Naive thymus-derived CD4-positive, alpha-beta T cell (primary cell): ENCODE measurements at regions not wholly inside any gene's neighbourhood (a gene's known extent, or its start where the extent isn't known, plus 50 kb on each side); places are given as distances from the start of the nearest gene placed in this dataset.

Source experiments
- ATAC-seq: fragments of 150-1000 bp; cut with Tn5 transposase; 2 replicates; pipeline ENCODE4 v1.10.0; 2021; ENCODE audit warnings: mild to moderate bottlenecking, moderate library complexity
- CTCF ChIA-PET: fragments of 350-600 bp; sonication (Branson Sonifier 250); formaldehyde crosslinking; loops from one replicate; lab custom pipeline; 2021; ENCODE audit warnings: antibody characterized with exemption; lab: Charles Lee
- POLR2A ChIA-PET: fragments of 350-600 bp; sonication (Branson Sonifier 250); formaldehyde crosslinking; loops from one replicate; lab custom pipeline; 2021; ENCODE audit warnings: antibody characterized with exemption, inconsistent platforms; lab: Charles Lee
- DNase-seq, 9 donors: peaks; one replicate each; pipeline versions ENCODE4 v3.0.0 to v3.0.0-alpha.2; 2020 to 2022; ENCODE audit warnings: mixed read lengths in 1 of 9
- H3K27ac ChIP-seq: one replicate; pipeline ENCODE4 v1.7.0; 2013; ENCODE audit warnings: mild to moderate bottlenecking, low read depth, low read length, moderate library complexity
- H3K27me3 ChIP-seq, 2 donors: one replicate each; pipeline ENCODE4 v1.7.0; 2013; ENCODE audit warnings: low read length in 2 of 2, mild to moderate bottlenecking in 2 of 2, moderate library complexity in 2 of 2; ENCODE audit not compliant: control insufficient read depth in 2 of 2, insufficient read depth in 2 of 2
- H3K36me3 ChIP-seq, 3 experiments: 1 replicate in 2 of 3; 2 replicates in 1 of 3; pipeline ENCODE4 v1.7.0; 2013; ENCODE audit warnings: low read length in 3 of 3, mild to moderate bottlenecking in 3 of 3, moderate library complexity in 1 of 3; ENCODE audit not compliant: insufficient read depth in 3 of 3, control insufficient read depth in 2 of 3
- H3K4me1 ChIP-seq, 2 donors: one replicate each; pipeline ENCODE4 v1.7.0; 2013; ENCODE audit warnings: low read length in 2 of 2, mild to moderate bottlenecking in 2 of 2, moderate library complexity in 1 of 2; ENCODE audit not compliant: control insufficient read depth in 2 of 2, insufficient read depth in 2 of 2
- H3K4me3 ChIP-seq: 2 replicates; pipeline ENCODE4 v1.7.0; 2013; ENCODE audit warnings: mild to moderate bottlenecking, low read length
- H3K9me3 ChIP-seq, 3 experiments: 1 replicate in 2 of 3; 2 replicates in 1 of 3; pipeline ENCODE4 v1.7.0; 2013; ENCODE audit warnings: low read length in 3 of 3; ENCODE audit not compliant: control insufficient read depth in 2 of 3
- H3K27ac Mint-ChIP-seq, 9 donors: one replicate each; pipeline ENCODE4 v1.8.0; 2020 to 2022; ENCODE audit warnings: mixed read lengths in 9 of 9, mild to moderate bottlenecking in 8 of 9, moderate library complexity in 5 of 9, inconsistent platforms in 2 of 9
- H3K27me3 Mint-ChIP-seq, 5 donors: one replicate each; pipeline ENCODE4 v1.8.0; 2021 to 2022; ENCODE audit warnings: mixed read lengths in 5 of 5, mild to moderate bottlenecking in 1 of 5
- H3K36me3 Mint-ChIP-seq, 5 donors: one replicate each; pipeline ENCODE4 v1.8.0; 2020 to 2022; ENCODE audit warnings: mixed read lengths in 5 of 5, mild to moderate bottlenecking in 3 of 5, inconsistent platforms in 1 of 5
- H3K4me1 Mint-ChIP-seq, 7 donors: one replicate each; pipeline ENCODE4 v1.8.0; 2020 to 2022; ENCODE audit warnings: mixed read lengths in 7 of 7, mild to moderate bottlenecking in 3 of 7, inconsistent platforms in 1 of 7
- H3K4me3 Mint-ChIP-seq, 10 donors: one replicate each; pipeline ENCODE4 v1.8.0; 2020 to 2022; ENCODE audit warnings: mild to moderate bottlenecking in 10 of 10, mixed read lengths in 10 of 10, moderate library complexity in 6 of 10, inconsistent platforms in 2 of 10
- H3K9me3 Mint-ChIP-seq, 11 donors: one replicate each; pipeline ENCODE4 v1.8.0; 2020 to 2022; ENCODE audit warnings: mixed read lengths in 11 of 11, mild to moderate bottlenecking in 4 of 11, inconsistent platforms in 1 of 11, moderate library complexity in 1 of 11
- intact Hi-C, 2 donors: fragments of 100-400 bp; cut with micrococcal nuclease; formaldehyde crosslinking; loops; one replicate each; pipeline ENCODE4 v1.15.1; 2023

- POLR2A ChIA-PET, result interaction anchor here (0.5 kb wide), 1 partner anchor 133 kb away, joined by 3 read pairs; no protein-coding TSS in a partner anchor
- intact Hi-C loops, result no loop called here
- CTCF ChIA-PET, result no interaction called here
- ATAC-seq, result no peak
- Histone ChIP-seq H3K4me3 (no peak overlapping the region), H3K27ac (no peak overlapping the region), H3K4me1 (no peaks in the 10 kb centered on the region), H3K9me3 (no peaks in the 10 kb centered on the region), H3K27me3 (no peaks in the 10 kb centered on the region), H3K36me3 (no peaks in the 10 kb centered on the region)
- no peaks in the 10 kb centered on the region for H3K4me1 Mint-ChIP-seq
- peaks cover 0 to 2% (median 0%) of the 10 kb centered on the region in 11 donors for H3K9me3 Mint-ChIP-seq
- no peak overlapping the region for H3K4me3 Mint-ChIP-seq
- H3K36me3 Mint-ChIP-seq, result no peaks in the 10 kb centered on the region
- no peak overlapping the region for H3K27ac Mint-ChIP-seq
- DNase-seq, result no peak
- H3K27me3 Mint-ChIP-seq, result peaks cover 0 to 24% (median 7%) of the 10 kb centered on the region in 5 donors
Measured at GRCh38 chr9:88766778-88767503, 224.3 kb upstream of the S1PR3 start.

GRCh38 chr9:88767504-88767790, 223.8 kb upstream of the S1PR3 start:
- Mint-ChIP-seq H3K9me3 (peaks cover 0 to 2% (median 0%) of the 10 kb centered on the region in 11 donors), H3K4me3 (no peak overlapping the region), H3K4me1 (no peaks in the 10 kb centered on the region), H3K36me3 (no peaks in the 10 kb centered on the region), H3K27ac (no peak overlapping the region), H3K27me3 (peaks cover 0 to 25% (median 5%) of the 10 kb centered on the region in 5 donors)
- DNase-seq (no peak), ATAC-seq (no peak)
- Histone ChIP-seq H3K27ac (no peak overlapping the region), H3K36me3 (no peaks in the 10 kb centered on the region), H3K4me3 (no peak overlapping the region), H3K27me3 (no peaks in the 10 kb centered on the region), H3K4me1 (no peaks in the 10 kb centered on the region), H3K9me3 (no peaks in the 10 kb centered on the region)
- ChIA-PET CTCF (no interaction called here), POLR2A (interaction anchor here (0.5 kb wide), 1 partner anchor 133 kb away, joined by 3 read pairs; no protein-coding TSS in a partner anchor)
- intact Hi-C loops, result no loop called here

- peaks cover 7 to 22% (median 17%) of the 10 kb centered on the region in 5 donors for H3K27me3 Mint-ChIP-seq
- peaks cover 0 to 8% (median 3%) of the 10 kb centered on the region in 7 donors for H3K4me1 Mint-ChIP-seq
- no peaks in the 10 kb centered on the region for H3K27me3 ChIP-seq
- DNase-seq (no peak), ATAC-seq (no peak)
- no peaks in the 10 kb centered on the region for H3K9me3 ChIP-seq
- H3K4me1 ChIP-seq, result no peaks in the 10 kb centered on the region
- ChIA-PET POLR2A (no interaction called here), CTCF (no interaction called here)
- H3K4me3 ChIP-seq, result no peak overlapping the region
- intact Hi-C loops, result no loop called here
- H3K27ac Mint-ChIP-seq, result no peak overlapping the region
- peaks cover 0 to 3% (median 0%) of the 10 kb centered on the region in 11 donors for H3K9me3 Mint-ChIP-seq
- no peak overlapping the region for H3K4me3 Mint-ChIP-seq
- H3K36me3 ChIP-seq, result no peaks in the 10 kb centered on the region
- H3K27ac ChIP-seq, result no peak overlapping the region
- no peaks in the 10 kb centered on the region for H3K36me3 Mint-ChIP-seq
Measured at GRCh38 chr9:88772575-88772974, 218.7 kb upstream of the S1PR3 start.

- Histone ChIP-seq H3K4me1 (no peaks in the 10 kb centered on the region), H3K9me3 (no peaks in the 10 kb centered on the region), H3K4me3 (no peak overlapping the region), H3K27ac (no peak overlapping the region), H3K36me3 (no peaks in the 10 kb centered on the region), H3K27me3 (no peaks in the 10 kb centered on the region)
- Mint-ChIP-seq H3K36me3 (no peaks in the 10 kb centered on the region), H3K27ac (no peak overlapping the region), H3K4me1 (peaks cover 0 to 12% (median 6%) of the 10 kb centered on the region in 7 donors), H3K9me3 (peaks cover 0 to 3% (median 0%) of the 10 kb centered on the region in 11 donors), H3K4me3 (no peak overlapping the region), H3K27me3 (peaks cover 7 to 20% (median 17%) of the 10 kb centered on the region in 5 donors)
- ChIA-PET CTCF (no interaction called here), POLR2A (no interaction called here)
- ATAC-seq (no peak), DNase-seq (no peak)
- intact Hi-C loops, result no loop called here
Measured at GRCh38 chr9:88773126-88773525, 218.1 kb upstream of the S1PR3 start.

GRCh38 chr9:88773627-88774244, 217.5 kb upstream of the S1PR3 start:
- CTCF ChIA-PET, result no interaction called here
- H3K36me3 ChIP-seq, result no peaks in the 10 kb centered on the region
- peaks cover 7 to 18% (median 17%) of the 10 kb centered on the region in 5 donors for H3K27me3 Mint-ChIP-seq
- no peak overlapping the region for H3K4me3 Mint-ChIP-seq
- no peak for DNase-seq
- H3K4me1 Mint-ChIP-seq, result peaks cover 0 to 12% (median 6%) of the 10 kb centered on the region in 7 donors
- no peaks in the 10 kb centered on the region for H3K4me1 ChIP-seq
- POLR2A ChIA-PET, result no interaction called here
- no peaks in the 10 kb centered on the region for H3K36me3 Mint-ChIP-seq
- H3K4me3 ChIP-seq, result no peak overlapping the region
- H3K27me3 ChIP-seq, result no peaks in the 10 kb centered on the region
- ATAC-seq, result no peak
- H3K9me3 Mint-ChIP-seq, result peaks cover 0 to 3% (median 0%) of the 10 kb centered on the region in 11 donors
- intact Hi-C loops, result no loop called here
- no peak overlapping the region for H3K27ac Mint-ChIP-seq
- no peak overlapping the region for H3K27ac ChIP-seq
- H3K9me3 ChIP-seq, result no peaks in the 10 kb centered on the region

- CTCF ChIA-PET, result no interaction called here
- intact Hi-C loops, result no loop called here
- POLR2A ChIA-PET, result no interaction called here
- Histone ChIP-seq H3K27me3 (no peaks in the 10 kb centered on the region), H3K36me3 (no peaks in the 10 kb centered on the region), H3K4me3 (no peak overlapping the region), H3K4me1 (no peaks in the 10 kb centered on the region), H3K9me3 (no peaks in the 10 kb centered on the region), H3K27ac (no peak overlapping the region)
- H3K9me3 Mint-ChIP-seq, result peaks cover 0 to 3% (median 0%) of the 10 kb centered on the region in 11 donors
- H3K36me3 Mint-ChIP-seq, result no peaks in the 10 kb centered on the region
- H3K4me1 Mint-ChIP-seq, result peaks cover 0 to 12% (median 6%) of the 10 kb centered on the region in 7 donors
- no peak overlapping the region for H3K27ac Mint-ChIP-seq
- H3K27me3 Mint-ChIP-seq, result peaks cover 7 to 18% (median 17%) of the 10 kb centered on the region in 5 donors
- ATAC-seq, result no peak
- H3K4me3 Mint-ChIP-seq, result no peak overlapping the region
- DNase-seq, result no peak
Measured at GRCh38 chr9:88775037-88775471, 216.2 kb upstream of the S1PR3 start.
